ENCODE measurements at regions not wholly inside any gene's neighbourhood (a gene's known extent, or its start where the extent isn't known, plus 50 kb on each side); places are given as distances from the start of the nearest gene placed in this dataset.

GRCh38 chr16:65916995-65917394 is 449.5 kb upstream of the CDH5 start:
- no peak for DNase-seq (ENCODE audit: low read depth in 2 of 2)

- no peak for DNase-seq (ENCODE audit: low read depth in 2 of 2)
These were observed 456.2 kb upstream of the CDH5 start for GRCh38 chr16:65910291-65910690.

GRCh38 chr16:65909310-65910050 is 457.0 kb upstream of the CDH5 start:
- no peak for DNase-seq (ENCODE audit: low read depth in 2 of 2)

GRCh38 chr16:65908568-65908967 is 457.9 kb upstream of the CDH5 start:
- no peak for DNase-seq (ENCODE audit: low read depth in 2 of 2)

- no peak for DNase-seq (ENCODE audit: low read depth in 2 of 2)
These were observed 461.2 kb upstream of the CDH5 start for GRCh38 chr16:65905331-65905730.

GRCh38 chr16:65896448-65897153 is 469.9 kb upstream of the CDH5 start:
- DNase-seq (ENCODE audit: low read depth in 2 of 2): no peak

- no peak for DNase-seq (ENCODE audit: low read depth in 2 of 2)
These were observed 470.6 kb upstream of the CDH5 start for GRCh38 chr16:65895906-65896305.

- DNase-seq (ENCODE audit: low read depth in 2 of 2): no peak
These were observed 471.0 kb upstream of the CDH5 start for GRCh38 chr16:65895486-65895885.

GRCh38 chr16:65890203-65890602 is 476.3 kb upstream of the CDH5 start:
- DNase-seq (ENCODE audit: low read depth in 2 of 2): no peak

GRCh38 chr16:65889533-65889966 is 476.9 kb upstream of the CDH5 start:
- no peak for DNase-seq (ENCODE audit: low read depth in 2 of 2)

- no peak for DNase-seq (ENCODE audit: low read depth in 2 of 2)
These were observed 478.3 kb upstream of the CDH5 start for GRCh38 chr16:65888201-65888600.

- DNase-seq (ENCODE audit: low read depth in 2 of 2): no peak
These were observed 482.5 kb upstream of the CDH5 start for GRCh38 chr16:65884018-65884417.

- no peak for DNase-seq (ENCODE audit: low read depth in 2 of 2)
These were observed 488.1 kb upstream of the CDH5 start for GRCh38 chr16:65878347-65878746.

GRCh38 chr16:65876624-65877023 is 489.9 kb upstream of the CDH5 start:
- DNase-seq (ENCODE audit: low read depth in 2 of 2): no peak

- no peak for DNase-seq (ENCODE audit: low read depth in 2 of 2)
These were observed 490.5 kb upstream of the CDH5 start for GRCh38 chr16:65876056-65876408.

- no peak for DNase-seq (ENCODE audit: low read depth in 2 of 2)
These were observed 491.0 kb upstream of the CDH5 start for GRCh38 chr16:65875381-65876055.

GRCh38 chr16:65869261-65869660 is 497.2 kb upstream of the CDH5 start:
- DNase-seq (ENCODE audit: low read depth in 2 of 2): no peak

GRCh38 chr16:65867276-65867960 is 499.1 kb upstream of the CDH5 start:
- no peak for DNase-seq (ENCODE audit: low read depth in 2 of 2)

- no peak for DNase-seq (ENCODE audit: low read depth in 2 of 2)
These were observed 503.3 kb upstream of the CDH5 start for GRCh38 chr16:65863236-65863635.

GRCh38 chr16:65861131-65861731 is 505.3 kb upstream of the CDH5 start:
- no peak for DNase-seq (ENCODE audit: low read depth in 2 of 2)

- DNase-seq (ENCODE audit: low read depth in 2 of 2): no peak
These were observed 511.0 kb upstream of the CDH5 start for GRCh38 chr16:65855171-65856145.

Measured in stimulated activated CD4-positive, alpha-beta T cell treated with anti-CD3 and anti-CD28 coated beads, Interleukin-1b, Interleukin-23, amount 100 ng/mL, for 1 hour (primary cell).